HEK293 (cell line): ENCODE measurements at regions not wholly inside any gene's neighbourhood (a gene's known extent, or its start where the extent isn't known, plus 50 kb on each side); places are given as distances from the start of the nearest gene placed in this dataset.

Source experiments
- CTCF ChIP-seq: fragments of 450-650 bp; formaldehyde crosslinking; IDR thresholded peaks from 2 replicates; pipeline ENCODE4 v1.5.1; 2016; ENCODE audit warnings: missing biosample characterization, missing genetic modification characterization
- REST ChIP-seq: fragments of 450-650 bp; formaldehyde crosslinking; IDR thresholded peaks from 2 replicates; pipeline ENCODE4 v1.5.1; 2016; ENCODE audit warnings: missing biosample characterization, missing genetic modification characterization
- SALL2 ChIP-seq: fragments of 450-650 bp; formaldehyde crosslinking; IDR thresholded peaks from 2 replicates; pipeline ENCODE4 v1.5.0; 2017; ENCODE audit warnings: missing biosample characterization, mild to moderate bottlenecking, missing genetic modification characterization, borderline replicate concordance
- SP7 ChIP-seq: fragments of 450-650 bp; formaldehyde crosslinking; IDR thresholded peaks from 2 replicates; pipeline ENCODE4 v1.5.1; 2016; ENCODE audit warnings: missing biosample characterization, missing genetic modification characterization
- ZNF132 ChIP-seq: fragments of 450-650 bp; formaldehyde crosslinking; IDR thresholded peaks from 2 replicates; pipeline ENCODE4 v1.5.1; 2017; ENCODE audit warnings: missing biosample characterization, missing genetic modification characterization, borderline replicate concordance
- ZNF23 ChIP-seq: fragments of 450-650 bp; formaldehyde crosslinking; IDR thresholded peaks from 2 replicates; pipeline ENCODE4 v1.5.1; 2016; ENCODE audit warnings: missing biosample characterization, missing genetic modification characterization, borderline replicate concordance
- ZNF26 ChIP-seq: fragments of 450-650 bp; formaldehyde crosslinking; IDR thresholded peaks from 2 replicates; pipeline ENCODE4 v1.5.1; 2016; ENCODE audit warnings: missing biosample characterization, missing genetic modification characterization
- ZNF311 ChIP-seq: fragments of 450-650 bp; formaldehyde crosslinking; IDR thresholded peaks from 2 replicates; pipeline ENCODE4 v1.5.1; 2017; ENCODE audit warnings: missing biosample characterization, missing genetic modification characterization, borderline replicate concordance
- TF ChIP-seq, protein P1 (sequence below): fragments of 450-650 bp; formaldehyde crosslinking; optimal IDR thresholded peaks from 2 replicates; pipeline ENCODE3; 2016; ENCODE audit warnings: missing biosample characterization, mild to moderate bottlenecking, missing genetic modification characterization

GRCh38 chr17:13939222-13939621 is 130.1 kb upstream of the COX10 start:
- no peak for TF ChIP-seq ZNF311 (tag by site-specific recombination)
- no peak for TF ChIP-seq CTCF
- no peak for TF ChIP-seq SP7 (tag by site-specific recombination)
- no peak for TF ChIP-seq REST (tag by site-specific recombination)
- TF ChIP-seq ZNF23 (tag by site-specific recombination): no peak
- no peak for TF ChIP-seq ZNF132
- TF ChIP-seq SALL2 (tag by site-specific recombination): no peak
- TF ChIP-seq, protein P1, sequence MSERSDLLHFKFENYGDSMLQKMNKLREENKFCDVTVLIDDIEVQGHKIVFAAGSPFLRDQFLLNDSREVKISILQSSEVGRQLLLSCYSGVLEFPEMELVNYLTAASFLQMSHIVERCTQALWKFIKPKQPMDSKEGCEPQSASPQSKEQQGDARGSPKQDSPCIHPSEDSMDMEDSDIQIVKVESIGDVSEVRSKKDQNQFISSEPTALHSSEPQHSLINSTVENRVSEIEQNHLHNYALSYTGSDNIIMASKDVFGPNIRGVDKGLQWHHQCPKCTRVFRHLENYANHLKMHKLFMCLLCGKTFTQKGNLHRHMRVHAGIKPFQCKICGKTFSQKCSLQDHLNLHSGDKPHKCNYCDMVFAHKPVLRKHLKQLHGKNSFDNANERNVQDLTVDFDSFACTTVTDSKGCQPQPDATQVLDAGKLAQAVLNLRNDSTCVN: no peak
- TF ChIP-seq ZNF26 (tag by site-specific recombination): no peak
